Prostate gland (tissue), 2 donors: ENCODE measurements at regions not wholly inside any gene's neighbourhood (a gene's known extent, or its start where the extent isn't known, plus 50 kb on each side); places are given as distances from the start of the nearest gene placed in this dataset.

Experiments
- DNase-seq: peaks from one replicate; pipeline ENCODE4 v3.0.0-alpha.2; 2019; ENCODE audit warnings: low spot score
- H3K27ac ChIP-seq, 2 donors: fragments of 200-600 bp; sonication (generic); 2 replicates each; pipeline ENCODE4 v1.5.1; 2017 to 2019
- H3K27me3 ChIP-seq: fragments of 200-600 bp; sonication (generic); replicated peaks from 2 replicates; pipeline ENCODE4 v1.5.1; 2019; ENCODE audit not compliant: insufficient read depth
- H3K36me3 ChIP-seq, 2 donors: fragments of 200-600 bp; sonication (generic); 1 replicate in 1 of 2; 2 replicates in 1 of 2; pipeline versions ENCODE4 v1.5.1 to v1.8.1; 2017 to 2019
- H3K4me1 ChIP-seq: fragments of 200-600 bp; sonication (generic); replicated peaks from 2 replicates; pipeline ENCODE4 v1.5.1; 2019
- H3K4me3 ChIP-seq, 2 donors: fragments of 200-600 bp; sonication (generic); 2 replicates each; pipeline ENCODE4 v1.5.1; 2017 to 2019
- H3K9me3 ChIP-seq: fragments of 200-600 bp; sonication (generic); 2 replicates; pipeline ENCODE4 v1.5.1; 2017
- POLR2A ChIP-seq: fragments of 450-650 bp; IDR thresholded peaks from one replicate; pipeline ENCODE4 v1.6.1; 2016; ENCODE audit warnings: antibody characterized with exemption, mild to moderate bottlenecking
- POLR2AphosphoS5 ChIP-seq: sonication (generic); formaldehyde crosslinking; IDR thresholded peaks from one replicate; pipeline ENCODE4 v1.6.1; 2017; ENCODE audit warnings: antibody characterized with exemption
- WGBS: methylation state at CpG from one replicate; pipeline ENCODE4 v1.1.5; 2018; 5-methylcytosine and 5-hydroxymethylcytosine counted together
- intact Hi-C: fragments of 100-400 bp; cut with DNase I; formaldehyde crosslinking; loops from one replicate; pipeline ENCODE4 v1.14.2; 2022
- TF ChIP-seq, protein P1 (sequence below), 4 experiments: fragments of 200-600 bp in 2 of 4; fragments of 450-650 bp in 2 of 4; sonication (generic) in 2 of 4; IDR thresholded peaks; 1 replicate in 3 of 4; 2 replicates in 1 of 4; pipeline ENCODE4 v1.5.1; 2016 to 2019; ENCODE audit warnings: antibody characterized with exemption in 4 of 4, mild to moderate bottlenecking in 2 of 4, moderate library complexity in 2 of 4

DNA sequence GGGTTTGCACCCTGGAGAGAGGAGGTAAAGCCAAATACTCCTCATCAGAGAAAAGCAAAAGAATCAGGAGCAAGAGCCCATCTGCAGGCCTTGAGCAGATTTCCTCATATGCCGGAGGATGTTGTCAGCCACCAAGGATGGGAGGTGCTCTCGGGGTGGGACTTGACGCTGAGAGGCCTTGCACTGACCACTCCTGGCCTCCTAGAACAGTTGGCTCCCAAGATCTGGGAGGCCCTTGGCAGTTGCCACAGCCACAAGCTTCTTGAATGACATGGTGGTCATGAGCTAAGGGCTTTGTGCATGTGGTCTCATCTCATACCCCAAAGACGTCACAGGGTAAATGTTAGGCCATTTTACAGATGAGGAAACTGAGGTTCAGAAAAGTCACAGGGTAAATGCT, 75.2 kb upstream of the PMEPA1 start:
- Histone ChIP-seq H3K9me3 (no peaks in the 10 kb centered on the region), H3K36me3 (no peaks in the 10 kb centered on the region), H3K27me3 (no peaks in the 10 kb centered on the region), H3K4me3 (no peak overlapping the region), H3K27ac (peak overlapping the region in 1 of 2 donors; percentile 50), H3K4me1 (no peaks in the 10 kb centered on the region)
- 94% methylated on average over 4 of the region's 4 CpGs for WGBS
- DNase-seq, result no peak
- intact Hi-C loops, result no loop called here
- TF ChIP-seq POLR2A (no peak), POLR2AphosphoS5 (no peak)
- TF ChIP-seq, protein P1, sequence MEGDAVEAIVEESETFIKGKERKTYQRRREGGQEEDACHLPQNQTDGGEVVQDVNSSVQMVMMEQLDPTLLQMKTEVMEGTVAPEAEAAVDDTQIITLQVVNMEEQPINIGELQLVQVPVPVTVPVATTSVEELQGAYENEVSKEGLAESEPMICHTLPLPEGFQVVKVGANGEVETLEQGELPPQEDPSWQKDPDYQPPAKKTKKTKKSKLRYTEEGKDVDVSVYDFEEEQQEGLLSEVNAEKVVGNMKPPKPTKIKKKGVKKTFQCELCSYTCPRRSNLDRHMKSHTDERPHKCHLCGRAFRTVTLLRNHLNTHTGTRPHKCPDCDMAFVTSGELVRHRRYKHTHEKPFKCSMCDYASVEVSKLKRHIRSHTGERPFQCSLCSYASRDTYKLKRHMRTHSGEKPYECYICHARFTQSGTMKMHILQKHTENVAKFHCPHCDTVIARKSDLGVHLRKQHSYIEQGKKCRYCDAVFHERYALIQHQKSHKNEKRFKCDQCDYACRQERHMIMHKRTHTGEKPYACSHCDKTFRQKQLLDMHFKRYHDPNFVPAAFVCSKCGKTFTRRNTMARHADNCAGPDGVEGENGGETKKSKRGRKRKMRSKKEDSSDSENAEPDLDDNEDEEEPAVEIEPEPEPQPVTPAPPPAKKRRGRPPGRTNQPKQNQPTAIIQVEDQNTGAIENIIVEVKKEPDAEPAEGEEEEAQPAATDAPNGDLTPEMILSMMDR (IDR thresholded peaks at IDR 0.05), result no peak

DNA sequence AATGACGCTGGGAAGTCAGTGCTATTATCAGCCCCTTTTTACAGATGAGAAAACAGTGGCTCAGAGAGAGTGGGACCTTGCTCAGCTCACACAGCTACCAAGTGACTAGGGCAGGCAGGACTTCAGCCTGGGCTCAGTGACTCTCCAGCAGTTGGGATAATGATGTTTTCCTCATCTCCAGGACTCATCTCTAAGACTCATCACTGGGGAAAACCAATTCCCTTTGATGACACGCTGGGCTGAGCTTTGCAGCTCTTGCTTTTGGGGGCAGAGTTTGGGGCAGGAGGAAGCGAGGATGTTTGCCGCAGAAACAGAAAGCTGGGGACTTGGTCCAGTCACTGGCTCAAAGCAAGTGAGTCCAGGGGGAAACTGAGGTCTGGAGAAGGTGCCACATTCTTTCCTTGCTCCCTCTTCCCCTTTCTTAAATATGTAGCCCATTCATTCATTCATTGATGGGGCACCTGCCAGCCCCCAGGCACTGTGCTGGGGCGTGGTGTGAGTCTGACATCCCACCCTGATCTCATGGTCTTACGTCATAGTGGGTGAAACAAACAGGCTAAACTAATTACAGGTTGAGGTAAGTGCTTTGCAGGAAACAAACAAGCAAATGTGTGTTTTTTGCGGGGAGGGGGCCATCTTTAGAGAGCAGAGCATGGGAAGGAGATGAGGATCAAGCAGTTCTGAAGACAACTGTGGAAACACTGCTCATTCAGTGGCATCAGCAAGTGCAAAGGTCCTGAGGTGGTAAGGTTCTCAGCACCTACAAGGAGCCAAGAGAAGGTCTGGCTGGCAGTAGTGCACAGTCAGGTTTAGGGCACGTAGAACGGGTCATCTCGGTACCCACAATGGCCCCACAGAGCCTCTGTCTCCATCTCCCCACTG, 74.4 kb upstream of the PMEPA1 start:
- WGBS, result 92% methylated on average over 10 of the region's 10 CpGs
- no peak for DNase-seq
- Histone ChIP-seq H3K4me1 (no peaks in the 10 kb centered on the region), H3K27ac (no peak overlapping the region), H3K4me3 (no peak overlapping the region), H3K9me3 (no peaks in the 10 kb centered on the region), H3K36me3 (no peaks in the 10 kb centered on the region), H3K27me3 (no peaks in the 10 kb centered on the region)
- TF ChIP-seq POLR2A (no peak), POLR2AphosphoS5 (no peak)
- TF ChIP-seq, protein P1 (IDR thresholded peaks at IDR 0.05), result no peak
- intact Hi-C loops, result no loop called here

DNA sequence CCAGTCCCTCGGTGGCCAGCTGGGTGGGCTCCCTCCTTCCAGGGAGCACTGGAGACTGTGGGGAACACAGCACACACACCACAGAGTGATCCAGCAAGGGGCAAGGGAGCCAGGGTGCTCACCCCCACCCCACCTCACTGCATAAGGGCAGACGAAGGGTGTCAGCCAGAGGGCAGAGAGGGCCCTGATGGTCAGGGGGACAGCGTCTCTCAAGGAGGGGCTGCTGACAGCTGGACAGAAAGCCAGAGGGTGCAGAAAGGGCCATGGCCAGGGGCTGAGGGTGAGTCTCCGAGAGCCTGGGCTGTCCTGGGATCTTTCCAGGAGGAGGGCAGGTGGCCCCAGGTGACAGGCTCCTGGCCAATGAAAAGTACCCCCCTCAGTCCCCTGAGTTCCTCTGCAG, 73.4 kb upstream of the PMEPA1 start:
- TF ChIP-seq POLR2A, result no peak
- TF ChIP-seq POLR2AphosphoS5, result no peak
- 79% methylated on average over 4 of the region's 4 CpGs for WGBS

DNA sequence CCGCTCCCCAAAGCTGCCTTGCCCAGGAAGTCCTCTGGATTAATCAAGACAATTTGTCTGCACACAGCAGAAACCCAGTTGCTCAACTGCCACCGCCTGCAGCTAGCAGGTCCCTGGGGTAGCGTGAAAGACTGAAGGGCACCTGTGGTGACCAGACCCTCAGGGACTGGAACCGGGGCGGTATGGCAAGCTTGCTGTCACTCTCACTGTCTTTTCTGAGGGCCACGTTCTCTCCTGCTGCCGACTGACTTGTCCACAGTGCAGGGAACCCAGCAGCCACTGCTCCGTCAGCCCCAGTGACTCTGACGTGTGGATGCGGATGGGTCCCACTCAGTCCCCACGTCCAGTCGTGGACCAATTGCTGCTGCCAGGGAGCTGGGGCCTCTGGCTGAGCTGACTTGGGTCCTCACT, 72.8 kb upstream of the PMEPA1 start:
- TF ChIP-seq, protein P1 (IDR thresholded peaks at IDR 0.05), result no peak
- TF ChIP-seq POLR2AphosphoS5 (no peak), POLR2A (no peak)
- Histone ChIP-seq H3K27ac (no peak overlapping the region), H3K27me3 (no peaks in the 10 kb centered on the region), H3K9me3 (no peaks in the 10 kb centered on the region), H3K4me1 (no peaks in the 10 kb centered on the region), H3K36me3 (no peaks in the 10 kb centered on the region), H3K4me3 (no peak overlapping the region)
- no peak for DNase-seq
- intact Hi-C loops, result no loop called here
- WGBS, result 82% methylated on average over 11 of the region's 12 CpGs

More for the DNA sequence above, 73.4 kb upstream of the PMEPA1 start:
- intact Hi-C loops, result no loop called here
- Histone ChIP-seq H3K27me3 (no peaks in the 10 kb centered on the region), H3K4me3 (no peak overlapping the region), H3K4me1 (no peaks in the 10 kb centered on the region), H3K36me3 (no peaks in the 10 kb centered on the region), H3K9me3 (no peaks in the 10 kb centered on the region), H3K27ac (no peak overlapping the region)
- no peak for DNase-seq

DNA sequence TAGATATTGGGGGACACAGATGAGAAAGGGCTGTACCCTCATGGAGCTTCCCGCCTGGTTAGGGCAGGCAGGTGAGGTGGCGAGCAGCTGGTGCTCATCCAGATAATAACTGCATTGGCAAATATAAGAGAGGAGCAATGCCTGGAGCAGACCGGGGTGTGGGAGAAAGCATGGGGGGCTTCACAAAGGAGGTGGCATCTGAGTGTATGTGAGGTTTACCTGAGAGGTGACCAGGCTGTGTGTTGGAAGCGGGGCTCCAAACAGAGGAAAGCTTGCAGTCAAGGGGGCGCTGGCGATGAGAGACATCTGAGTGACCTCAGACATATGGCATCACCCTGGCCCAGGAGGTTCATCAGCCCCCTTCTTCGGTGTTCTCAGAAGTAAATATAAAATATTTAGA, 72.1 kb upstream of the PMEPA1 start:
- H3K36me3 ChIP-seq, result no peaks in the 10 kb centered on the region
- no peak for DNase-seq
- intact Hi-C loops, result no loop called here
- H3K27me3 ChIP-seq, result no peaks in the 10 kb centered on the region
- H3K27ac ChIP-seq, result no peak overlapping the region
- H3K4me3 ChIP-seq, result no peak overlapping the region
- TF ChIP-seq POLR2AphosphoS5 (no peak), POLR2A (no peak)
- TF ChIP-seq, protein P1 (IDR thresholded peaks at IDR 0.05), result no peak
- WGBS, result 86% methylated on average over 7 of the region's 7 CpGs
- H3K9me3 ChIP-seq, result no peaks in the 10 kb centered on the region
- no peaks in the 10 kb centered on the region for H3K4me1 ChIP-seq
